Ishikawa (cell line): ENCODE measurements at regions not wholly inside any gene's neighbourhood (a gene's known extent, or its start where the extent isn't known, plus 50 kb on each side); places are given as distances from the start of the nearest gene placed in this dataset.

Experiments
- CREB1 ChIP-seq: IDR thresholded peaks from 2 replicates; pipeline ENCODE4 v1.6.1; 2012; ENCODE audit warnings: low read depth
- EP300 ChIP-seq: IDR thresholded peaks from 2 replicates; pipeline ENCODE4 v1.6.1; 2012; ENCODE audit warnings: borderline replicate concordance
- FOXM1 ChIP-seq: IDR thresholded peaks from 2 replicates; pipeline ENCODE4 v1.6.1; 2012; ENCODE audit warnings: low read depth, borderline replicate concordance
- TAF1 ChIP-seq: IDR thresholded peaks from 2 replicates; pipeline ENCODE4 v1.6.1; 2012; ENCODE audit warnings: low read depth, mild to moderate bottlenecking
- TEAD4 ChIP-seq: IDR thresholded peaks from 2 replicates; pipeline ENCODE4 v1.6.1; 2012
- TF ChIP-seq, protein P1 (sequence below): IDR thresholded peaks from 2 replicates; pipeline ENCODE4 v1.6.1; 2012

DNA sequence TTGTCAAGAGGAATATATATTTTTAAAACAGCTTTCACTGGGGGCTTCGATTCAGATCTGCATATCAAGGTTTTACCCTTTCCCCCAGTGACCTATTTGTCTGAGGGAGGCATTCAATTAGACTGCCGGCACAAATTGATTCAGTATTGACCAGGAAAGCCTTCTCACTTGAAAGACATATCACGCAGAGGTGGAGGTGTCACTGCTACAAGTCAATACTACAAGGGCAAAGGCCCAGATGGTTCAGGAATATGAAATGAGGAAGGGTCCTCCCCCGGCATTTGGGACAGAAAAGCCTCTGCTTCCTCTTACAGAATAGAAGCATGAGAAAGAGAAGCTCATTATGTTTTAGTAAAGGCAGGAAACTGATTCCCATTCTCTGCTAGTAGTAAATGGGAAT, 383.6 kb downstream of the HNRNPD start:
- TF ChIP-seq EP300 (no peak), TEAD4 (no peak), FOXM1 (no peak), CREB1 (no peak), TAF1 (no peak)
- TF ChIP-seq, protein P1, sequence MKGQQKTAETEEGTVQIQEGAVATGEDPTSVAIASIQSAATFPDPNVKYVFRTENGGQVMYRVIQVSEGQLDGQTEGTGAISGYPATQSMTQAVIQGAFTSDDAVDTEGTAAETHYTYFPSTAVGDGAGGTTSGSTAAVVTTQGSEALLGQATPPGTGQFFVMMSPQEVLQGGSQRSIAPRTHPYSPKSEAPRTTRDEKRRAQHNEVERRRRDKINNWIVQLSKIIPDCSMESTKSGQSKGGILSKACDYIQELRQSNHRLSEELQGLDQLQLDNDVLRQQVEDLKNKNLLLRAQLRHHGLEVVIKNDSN, result no peak
